Brain pericyte (primary cell): ENCODE measurements at regions not wholly inside any gene's neighbourhood (a gene's known extent, or its start where the extent isn't known, plus 50 kb on each side); places are given as distances from the start of the nearest gene placed in this dataset.
"Not testable (repeated sequence)": the region's sequence is repeated elsewhere in the genome, so short reads cannot be mapped to it uniquely, and the experiment has no call there.

Source experiments
- DNase-seq: peaks from one replicate; pipeline ENCODE4 v3.0.0-alpha.2; 2012; ENCODE audit warnings: low read depth, low spot score

- peak; percentile 88 for DNase-seq
These were observed 140.2 kb upstream of the ZNF469 start for GRCh38 chr16:88242312-88243295.

GRCh38 chr16:88243921-88244320 is 138.8 kb upstream of the ZNF469 start:
- DNase-seq = not testable (repeated sequence)

GRCh38 chr16:88245241-88246081 is 137.3 kb upstream of the ZNF469 start:
- peak; percentile 95 for DNase-seq

GRCh38 chr16:88246955-88247582 is 135.7 kb upstream of the ZNF469 start:
- DNase-seq = not testable (repeated sequence)

- not testable (repeated sequence) for DNase-seq
These were observed 135.2 kb upstream of the ZNF469 start for GRCh38 chr16:88247583-88247966.

GRCh38 chr16:88248761-88249160 is 134.0 kb upstream of the ZNF469 start:
- not testable (repeated sequence) for DNase-seq

- not testable (repeated sequence) for DNase-seq
These were observed 132.4 kb upstream of the ZNF469 start for GRCh38 chr16:88250381-88250780.

GRCh38 chr16:88252057-88252794 is 130.5 kb upstream of the ZNF469 start:
- DNase-seq = not testable (repeated sequence)

- DNase-seq = not testable (repeated sequence)
These were observed 124.6 kb upstream of the ZNF469 start for GRCh38 chr16:88258141-88258540.

- not testable (repeated sequence) for DNase-seq
These were observed 123.8 kb upstream of the ZNF469 start for GRCh38 chr16:88258764-88259525.

GRCh38 chr16:88259538-88259937 is 123.2 kb upstream of the ZNF469 start:
- DNase-seq = not testable (repeated sequence)

GRCh38 chr16:88260146-88260545 is 122.6 kb upstream of the ZNF469 start:
- DNase-seq = not testable (repeated sequence)

- DNase-seq = not testable (repeated sequence)
These were observed 121.7 kb upstream of the ZNF469 start for GRCh38 chr16:88260881-88261665.

GRCh38 chr16:88261814-88262605 is 120.7 kb upstream of the ZNF469 start:
- DNase-seq = not testable (repeated sequence)

GRCh38 chr16:88262858-88263563 is 119.7 kb upstream of the ZNF469 start:
- DNase-seq = peak; percentile 49

- DNase-seq = not testable (repeated sequence)
These were observed 119.0 kb upstream of the ZNF469 start for GRCh38 chr16:88263681-88264287.

GRCh38 chr16:88264641-88265285 is 118.0 kb upstream of the ZNF469 start:
- DNase-seq = peak; percentile 66
